ENCODE measurements at regions not wholly inside any gene's neighbourhood (a gene's known extent, or its start where the extent isn't known, plus 50 kb on each side); places are given as distances from the start of the nearest gene placed in this dataset.
"Not testable (repeated sequence)": the region's sequence is repeated elsewhere in the genome, so short reads cannot be mapped to it uniquely, and the experiment has no call there.

GRCh38 chr9:31590091-31590490 lies 794.4 kb upstream of the ACO1 start:
- DNase-seq, result no peak

GRCh38 chr9:31597086-31597485 lies 787.4 kb upstream of the ACO1 start:
- not testable (repeated sequence) for DNase-seq

- DNase-seq, result no peak
Measured at GRCh38 chr9:31597977-31598376, 786.5 kb upstream of the ACO1 start.

- no peak for DNase-seq
Measured at GRCh38 chr9:31601666-31602065, 782.8 kb upstream of the ACO1 start.

GRCh38 chr9:31604531-31604930 lies 779.9 kb upstream of the ACO1 start:
- no peak for DNase-seq

DNA sequence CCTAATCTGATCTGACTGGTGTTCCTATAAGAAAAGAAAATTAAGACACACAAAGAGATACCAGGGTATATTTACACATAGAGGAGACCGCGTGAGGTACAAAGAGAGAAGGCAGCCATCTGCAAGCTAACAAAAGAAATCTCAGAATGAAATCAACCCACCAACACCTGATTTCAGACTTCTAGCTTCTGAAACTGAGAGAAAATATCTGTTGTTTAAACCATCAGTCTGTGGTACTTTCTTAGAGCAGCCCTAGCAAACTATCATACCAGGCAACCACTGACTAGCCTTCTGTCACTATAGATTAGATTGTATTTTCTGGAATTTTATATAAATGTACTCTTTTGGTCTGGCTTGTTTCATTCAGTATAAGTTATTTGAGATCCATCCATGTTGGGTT lies 779.3 kb upstream of the ACO1 start:
- no peak for DNase-seq

DNA sequence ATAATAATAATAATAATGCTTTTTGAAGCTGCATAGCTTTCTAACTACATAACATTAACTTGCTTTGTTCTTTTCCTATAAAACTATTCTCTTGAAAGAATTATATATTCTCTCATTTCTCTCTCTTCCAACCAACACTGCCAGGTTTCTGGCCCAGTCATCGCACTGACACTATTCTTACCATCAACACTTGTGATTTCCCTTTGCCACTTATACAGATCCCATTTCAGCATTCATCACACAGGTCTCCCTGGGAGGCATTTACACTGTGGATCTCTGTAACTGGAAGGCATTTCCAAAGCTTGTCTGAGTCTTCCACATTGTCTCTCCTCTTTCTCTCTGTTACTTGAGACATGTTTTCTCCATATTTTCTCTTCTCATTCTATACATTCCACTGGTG lies 777.8 kb upstream of the ACO1 start:
- DNase-seq, result no peak

GRCh38 chr9:31608416-31608815 lies 776.0 kb upstream of the ACO1 start:
- DNase-seq, result no peak

DNA sequence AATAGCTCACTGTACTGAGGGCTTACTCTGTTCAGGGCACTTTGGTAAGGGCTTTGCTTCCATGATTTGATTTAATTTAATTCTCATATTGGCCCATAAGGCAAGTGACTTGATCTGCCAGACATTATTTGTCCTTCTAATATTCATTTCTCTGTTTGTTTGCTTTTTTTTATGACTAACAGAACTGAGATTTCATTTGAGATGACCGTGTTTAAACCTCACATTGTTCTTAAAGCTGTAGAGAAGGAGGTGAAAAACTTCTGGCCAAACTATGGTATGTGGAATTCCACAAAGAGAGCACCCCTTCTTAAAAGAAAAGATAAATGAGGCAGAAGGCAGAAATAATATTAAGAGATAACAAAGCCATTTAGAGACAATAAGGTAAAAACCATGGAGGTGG lies 775.6 kb upstream of the ACO1 start:
- DNase-seq, result no peak

- DNase-seq, result no peak
Measured at GRCh38 chr9:31612336-31613030, 772.0 kb upstream of the ACO1 start.

GRCh38 chr9:31615966-31616365 lies 768.5 kb upstream of the ACO1 start:
- DNase-seq, result no peak

GRCh38 chr9:31623511-31623910 lies 760.9 kb upstream of the ACO1 start:
- no peak for DNase-seq

- DNase-seq, result no peak
Measured at GRCh38 chr9:31629292-31629691, 755.2 kb upstream of the ACO1 start.

DNA sequence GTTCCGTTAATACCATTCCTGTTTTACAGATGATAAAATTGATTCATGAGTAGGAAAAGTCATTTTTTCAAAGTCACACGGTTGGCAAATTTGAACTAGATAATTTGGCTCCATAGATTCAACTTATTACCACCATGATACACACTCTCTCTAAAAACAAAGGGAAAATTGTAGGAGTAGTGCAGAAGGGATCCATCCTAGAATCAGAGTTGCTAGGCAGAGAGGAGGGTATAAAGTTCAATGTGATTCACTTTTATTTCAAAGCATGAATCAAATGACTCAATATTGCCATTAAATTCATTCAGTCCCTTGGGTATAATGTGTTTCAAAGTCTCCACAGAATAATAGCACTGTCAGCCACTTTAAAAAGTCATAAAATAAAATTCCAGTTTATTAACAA lies 747.2 kb upstream of the ACO1 start:
- no peak for DNase-seq

DNA sequence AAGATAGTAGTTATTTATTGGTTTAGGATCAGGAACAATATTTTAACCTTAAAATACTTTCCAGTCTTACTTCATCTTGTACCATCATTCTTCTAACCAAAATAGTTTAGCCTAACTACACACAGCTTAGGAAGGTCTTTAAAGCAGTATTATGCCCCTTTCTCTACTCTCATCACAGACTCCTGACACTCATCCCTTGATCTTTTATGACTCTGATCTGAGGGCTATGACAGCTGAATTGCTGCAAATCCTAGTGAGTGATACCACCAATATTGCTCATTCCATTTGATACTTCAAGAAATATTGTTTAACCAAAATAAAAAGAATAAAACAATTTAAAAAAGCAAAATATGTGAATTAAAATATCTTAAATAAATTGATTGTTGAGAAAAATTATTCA lies 746.6 kb upstream of the ACO1 start:
- DNase-seq, result no peak

- no peak for DNase-seq
Measured at GRCh38 chr9:31639451-31639850, 745.0 kb upstream of the ACO1 start.

- no peak for DNase-seq
Measured at GRCh38 chr9:31669311-31669710, 715.1 kb upstream of the ACO1 start.

GRCh38 chr9:31671011-31671410 lies 713.4 kb upstream of the ACO1 start:
- DNase-seq, result no peak

DNA sequence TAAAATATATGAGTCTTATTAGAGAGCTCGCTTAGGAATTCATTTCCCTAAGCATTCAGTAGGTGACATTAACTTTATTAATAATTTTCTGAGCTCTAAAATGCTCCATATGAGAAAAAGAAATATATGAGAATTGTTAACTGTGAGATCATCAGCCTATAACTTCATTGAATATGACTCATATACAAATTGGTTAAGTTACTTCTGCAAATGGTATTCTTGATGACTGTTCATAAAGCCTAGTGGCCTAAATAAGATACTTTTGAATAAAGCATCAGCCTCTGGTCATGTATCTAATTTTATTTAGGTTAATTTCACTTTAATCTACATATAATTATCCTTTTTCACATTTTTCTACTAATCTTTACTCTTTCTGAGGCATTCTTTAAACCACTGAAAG lies 710.2 kb upstream of the ACO1 start:
- no peak for DNase-seq

DNA sequence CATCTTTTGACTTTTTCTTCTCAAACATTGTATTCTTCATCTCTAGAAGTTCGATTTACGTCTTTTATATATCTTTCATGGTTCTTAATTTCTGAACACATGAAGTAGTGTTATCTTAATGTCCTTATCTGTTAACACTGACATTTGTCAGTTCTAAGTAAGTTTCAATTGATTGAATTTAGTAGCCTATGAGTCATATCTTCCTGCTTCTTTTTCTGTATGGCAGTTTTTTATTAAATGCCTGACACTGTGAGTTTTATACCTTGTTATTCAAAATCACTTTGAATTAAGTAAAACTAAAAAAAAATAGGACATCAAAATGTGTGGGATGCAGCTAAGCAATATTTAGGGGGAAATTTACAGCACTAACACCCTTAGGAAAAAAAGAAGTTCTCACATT lies 707.0 kb upstream of the ACO1 start:
- no peak for DNase-seq

GRCh38 chr9:31677877-31678276 lies 706.6 kb upstream of the ACO1 start:
- DNase-seq, result no peak

DNA sequence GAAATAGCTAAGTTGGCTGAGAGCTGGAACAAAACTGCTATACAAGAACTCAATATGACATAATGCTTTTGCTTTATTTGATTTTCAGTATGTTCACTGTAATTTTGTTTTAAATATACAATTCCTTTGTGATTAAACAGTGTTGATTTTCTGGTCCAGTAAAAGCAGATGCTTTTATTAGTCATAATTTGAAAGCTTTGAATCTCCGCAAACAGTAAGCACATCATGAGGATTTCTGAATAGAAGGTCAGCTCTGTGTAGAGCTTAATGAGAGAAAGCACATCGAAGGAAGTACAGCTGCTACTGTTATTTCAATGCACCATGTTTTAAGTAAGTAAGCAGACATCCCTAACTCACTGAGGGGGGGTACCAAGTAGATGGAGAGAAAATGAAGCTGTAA lies 701.3 kb upstream of the ACO1 start:
- DNase-seq, result peak; percentile 72

DNA sequence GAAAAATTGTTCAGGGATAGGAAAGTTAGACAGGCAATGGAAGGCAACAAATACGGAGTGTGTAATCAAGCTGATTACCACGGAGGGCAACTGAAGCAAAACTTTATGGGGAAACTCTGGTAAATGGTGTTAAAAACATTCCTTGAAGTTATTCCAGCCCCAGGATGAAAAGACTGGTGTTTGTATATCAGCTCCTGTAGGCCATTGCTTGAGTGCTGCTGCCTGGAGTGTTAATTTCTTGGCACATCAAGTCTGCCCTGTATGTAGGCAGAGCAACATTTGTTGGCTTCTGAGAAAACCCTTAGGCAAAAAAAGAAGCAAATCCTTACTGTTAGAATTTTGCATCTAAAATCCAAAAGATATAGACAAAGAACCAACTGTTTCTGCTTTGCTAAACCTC lies 686.5 kb upstream of the ACO1 start:
- DNase-seq, result no peak

GRCh38 chr9:31699836-31700235 lies 684.6 kb upstream of the ACO1 start:
- DNase-seq, result no peak

- DNase-seq, result no peak
Measured at GRCh38 chr9:31700252-31701045, 684.0 kb upstream of the ACO1 start.
